ENCODE measurements at regions not wholly inside any gene's neighbourhood (a gene's known extent, or its start where the extent isn't known, plus 50 kb on each side); places are given as distances from the start of the nearest gene placed in this dataset.
"Not testable (repeated sequence)": the region's sequence is repeated elsewhere in the genome, so short reads cannot be mapped to it uniquely, and the experiment has no call there.

DNA sequence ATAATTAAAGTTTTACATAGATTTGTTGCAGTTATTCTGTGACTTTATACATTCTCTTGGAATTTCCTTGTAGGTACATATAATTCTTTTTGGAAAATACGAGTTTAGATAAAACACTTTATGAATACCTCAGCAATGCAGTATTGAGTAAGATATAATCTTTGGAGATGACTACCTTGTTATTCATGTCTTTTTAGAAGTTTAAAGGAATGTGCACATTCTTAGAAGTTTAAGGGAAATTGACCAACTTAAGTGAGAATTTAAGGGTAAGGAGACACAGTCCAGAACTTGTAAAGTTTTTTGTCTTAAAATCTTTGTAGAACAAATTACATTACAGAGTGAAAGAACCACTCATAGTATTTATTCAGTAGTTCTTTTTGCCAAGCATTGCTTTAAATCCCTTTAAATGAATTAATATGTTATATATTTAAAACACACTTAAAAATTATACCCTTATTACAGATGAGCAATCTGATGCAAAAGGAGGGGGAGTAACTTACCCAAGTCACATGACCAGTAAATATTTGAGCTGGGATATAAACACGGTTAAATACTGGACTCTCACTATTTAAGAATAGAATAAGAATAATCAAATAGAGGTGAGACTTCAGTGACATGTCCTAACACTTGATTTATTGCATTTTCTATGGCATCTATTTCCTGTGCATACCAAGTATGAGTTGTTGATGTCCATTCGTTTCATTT, 139.5 kb upstream of the FERD3L start:
- Histone ChIP-seq H3K36me3 (no peaks in the 10 kb centered on the region), H3K9me3 (ENCODE audit: low read depth) (no peaks in the 10 kb centered on the region), H3K9ac (no peak overlapping the region), H3K79me2 (ENCODE audit: low read depth) (no peaks in the 10 kb centered on the region), H3F3A (ENCODE audit: low read depth) (no peaks in the 10 kb centered on the region), H3K4me3 (no peak overlapping the region), H3K4me1 (no peaks in the 10 kb centered on the region), H3K27ac (no peak overlapping the region), H3K27me3 (no peaks in the 10 kb centered on the region), H3K4me2 (no peak overlapping the region), H4K20me1 (ENCODE audit: low read depth) (no peaks in the 10 kb centered on the region), H2AFZ (replicated peaks) (no peak overlapping the region)
- Mint-ChIP-seq H3K27me3 (ENCODE audit: insufficient read depth, low read depth) (no peaks in the 10 kb centered on the region), H3K36me3 (no peaks in the 10 kb centered on the region), H3K4me1 (no peaks in the 10 kb centered on the region), H3K27ac (no peak overlapping the region), H3K4me3 (no peak overlapping the region), H3K9me3 (no peaks in the 10 kb centered on the region)
- DNase-seq (ENCODE audit: low spot score), result no peak
- TF ChIP-seq, protein P1, sequence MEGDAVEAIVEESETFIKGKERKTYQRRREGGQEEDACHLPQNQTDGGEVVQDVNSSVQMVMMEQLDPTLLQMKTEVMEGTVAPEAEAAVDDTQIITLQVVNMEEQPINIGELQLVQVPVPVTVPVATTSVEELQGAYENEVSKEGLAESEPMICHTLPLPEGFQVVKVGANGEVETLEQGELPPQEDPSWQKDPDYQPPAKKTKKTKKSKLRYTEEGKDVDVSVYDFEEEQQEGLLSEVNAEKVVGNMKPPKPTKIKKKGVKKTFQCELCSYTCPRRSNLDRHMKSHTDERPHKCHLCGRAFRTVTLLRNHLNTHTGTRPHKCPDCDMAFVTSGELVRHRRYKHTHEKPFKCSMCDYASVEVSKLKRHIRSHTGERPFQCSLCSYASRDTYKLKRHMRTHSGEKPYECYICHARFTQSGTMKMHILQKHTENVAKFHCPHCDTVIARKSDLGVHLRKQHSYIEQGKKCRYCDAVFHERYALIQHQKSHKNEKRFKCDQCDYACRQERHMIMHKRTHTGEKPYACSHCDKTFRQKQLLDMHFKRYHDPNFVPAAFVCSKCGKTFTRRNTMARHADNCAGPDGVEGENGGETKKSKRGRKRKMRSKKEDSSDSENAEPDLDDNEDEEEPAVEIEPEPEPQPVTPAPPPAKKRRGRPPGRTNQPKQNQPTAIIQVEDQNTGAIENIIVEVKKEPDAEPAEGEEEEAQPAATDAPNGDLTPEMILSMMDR (IDR thresholded peaks at IDR 0.05), result no peak
- TF ChIP-seq EZH2phosphoT487 (IDR thresholded peaks at IDR 0.05) (no peak), EZH2 (IDR thresholded peaks at IDR 0.05) (no peak)

DNA sequence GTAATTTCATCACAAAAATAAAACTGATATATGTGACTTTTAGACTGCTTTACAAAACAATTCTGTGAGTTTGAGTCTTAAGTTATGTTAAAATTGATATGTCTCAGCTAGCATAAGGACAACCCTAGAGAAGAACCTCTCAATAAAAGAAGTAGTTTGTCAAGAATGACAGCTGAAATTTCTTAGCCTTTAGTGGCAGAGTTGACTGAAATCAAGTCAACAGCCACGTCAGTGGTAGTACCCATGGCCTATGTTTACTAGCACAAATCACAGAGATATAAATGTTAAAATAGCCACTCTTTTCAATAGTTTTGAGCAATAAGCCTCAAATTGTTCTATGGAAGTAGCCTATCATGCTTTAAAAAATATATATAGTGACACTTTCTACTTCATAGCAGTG, 138.9 kb upstream of the FERD3L start:
- Mint-ChIP-seq H3K27ac (no peak overlapping the region), H3K4me1 (no peaks in the 10 kb centered on the region), H3K9me3 (no peaks in the 10 kb centered on the region), H3K36me3 (no peaks in the 10 kb centered on the region), H3K4me3 (no peak overlapping the region), H3K27me3 (ENCODE audit: insufficient read depth, low read depth) (no peaks in the 10 kb centered on the region)
- Histone ChIP-seq H3K36me3 (no peaks in the 10 kb centered on the region), H3K4me3 (no peak overlapping the region), H3K27me3 (no peaks in the 10 kb centered on the region), H3F3A (ENCODE audit: low read depth) (no peaks in the 10 kb centered on the region), H3K27ac (no peak overlapping the region), H3K9me3 (ENCODE audit: low read depth) (no peaks in the 10 kb centered on the region), H3K79me2 (ENCODE audit: low read depth) (no peaks in the 10 kb centered on the region), H2AFZ (replicated peaks) (no peak overlapping the region), H3K9ac (no peak overlapping the region), H4K20me1 (ENCODE audit: low read depth) (no peaks in the 10 kb centered on the region), H3K4me1 (no peaks in the 10 kb centered on the region), H3K4me2 (no peak overlapping the region)
- no peak for DNase-seq (ENCODE audit: low spot score)
- TF ChIP-seq, protein P1 (IDR thresholded peaks at IDR 0.05), result no peak
- TF ChIP-seq EZH2phosphoT487 (IDR thresholded peaks at IDR 0.05) (no peak), EZH2 (IDR thresholded peaks at IDR 0.05) (no peak)

DNA sequence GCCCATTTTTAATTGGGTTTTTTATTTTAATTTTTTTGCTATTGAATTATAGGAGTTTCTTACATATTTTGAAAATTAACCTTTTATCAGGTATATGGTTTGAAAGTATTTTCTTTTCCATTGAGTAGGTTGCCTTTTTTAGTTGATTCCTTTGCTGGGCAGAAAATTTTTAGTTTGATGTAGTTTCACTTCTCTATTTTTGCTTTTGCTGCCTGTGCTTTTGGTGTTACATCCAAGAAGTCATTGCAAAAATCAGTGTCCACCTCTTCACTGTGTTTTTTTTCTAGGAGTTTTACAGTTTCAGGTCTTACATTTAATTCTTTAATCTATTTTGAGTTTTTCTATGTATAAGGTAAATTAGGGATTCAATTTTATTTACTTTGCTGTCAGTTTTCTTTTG, 129.8 kb upstream of the FERD3L start:
- Mint-ChIP-seq H3K27me3 (ENCODE audit: insufficient read depth, low read depth) (no peaks in the 10 kb centered on the region), H3K4me3 (no peak overlapping the region), H3K9me3 (no peaks in the 10 kb centered on the region), H3K4me1 (no peaks in the 10 kb centered on the region), H3K36me3 (no peaks in the 10 kb centered on the region), H3K27ac (no peak overlapping the region)
- no peak overlapping the region for H3K4me2 ChIP-seq
- H3K79me2 ChIP-seq (ENCODE audit: low read depth), result no peaks in the 10 kb centered on the region
- H3K27ac ChIP-seq, result no peak overlapping the region
- H3K4me1 ChIP-seq, result no peaks in the 10 kb centered on the region
- no peaks in the 10 kb centered on the region for H3K36me3 ChIP-seq
- H3K9me3 ChIP-seq (ENCODE audit: low read depth), result no peaks in the 10 kb centered on the region
- H3F3A ChIP-seq (ENCODE audit: low read depth), result no peaks in the 10 kb centered on the region
- no peak for DNase-seq (ENCODE audit: low spot score)
- no peak overlapping the region for H3K4me3 ChIP-seq
- no peak overlapping the region for H2AFZ ChIP-seq (replicated peaks)
- no peak overlapping the region for H3K9ac ChIP-seq
- no peaks in the 10 kb centered on the region for H3K27me3 ChIP-seq
- H4K20me1 ChIP-seq (ENCODE audit: low read depth), result no peaks in the 10 kb centered on the region
- TF ChIP-seq, protein P1 (IDR thresholded peaks at IDR 0.05), result no peak
- no peak for TF ChIP-seq EZH2phosphoT487 (IDR thresholded peaks at IDR 0.05)
- no peak for TF ChIP-seq EZH2 (IDR thresholded peaks at IDR 0.05)

DNA sequence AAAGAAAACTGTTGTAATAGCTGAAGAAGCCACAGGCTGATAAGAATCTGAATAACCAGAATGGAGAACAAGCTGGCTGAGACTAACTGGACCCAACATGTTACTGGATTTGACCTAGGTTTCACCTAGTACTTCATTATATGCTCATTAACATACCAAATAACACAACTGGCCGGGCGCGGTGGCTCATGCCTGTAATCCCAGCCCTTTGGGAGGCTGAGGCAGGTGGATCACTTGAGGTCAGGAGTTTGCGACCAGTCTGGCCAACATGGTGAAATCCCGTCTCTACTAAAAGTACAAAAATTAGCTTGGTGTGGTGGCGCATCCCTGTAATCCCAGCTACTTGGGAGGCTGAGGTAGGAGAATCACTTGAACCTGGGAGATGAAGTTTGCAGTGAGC, 127.1 kb upstream of the FERD3L start:
- H3K27ac Mint-ChIP-seq; H3K79me2 ChIP-seq (ENCODE audit: low read depth); H2AFZ ChIP-seq (replicated peaks); H3K9me3 Mint-ChIP-seq; H3K36me3 Mint-ChIP-seq; DNase-seq (ENCODE audit: low spot score); H3K4me1 Mint-ChIP-seq; H3K9me3 ChIP-seq (ENCODE audit: low read depth); H3K4me1 ChIP-seq; H3K4me3 Mint-ChIP-seq; H3K27me3 Mint-ChIP-seq (ENCODE audit: insufficient read depth, low read depth); H3K4me2 ChIP-seq; H3K9ac ChIP-seq; H3K4me3 ChIP-seq; H3K27ac ChIP-seq; H4K20me1 ChIP-seq (ENCODE audit: low read depth); H3F3A ChIP-seq (ENCODE audit: low read depth); H3K27me3 ChIP-seq; H3K36me3 ChIP-seq: not testable (repeated sequence)
